Activated CD8-positive, alpha-beta T cell treated with anti-CD3 and anti-CD28 coated beads for 36 hours (primary cell): ENCODE measurements at regions not wholly inside any gene's neighbourhood (a gene's known extent, or its start where the extent isn't known, plus 50 kb on each side); places are given as distances from the start of the nearest gene placed in this dataset.

ENCODE experiments used
- ATAC-seq: fragments of 200-7000 bp; cut with Tn5 transposase; one replicate; pipeline ENCODE4 v1.10.0; 2021; ENCODE audit warnings: mild to moderate bottlenecking, moderate library complexity
- CTCF ChIA-PET: fragments of 350-600 bp; sonication (Branson Sonifier 250); formaldehyde crosslinking; loops from one replicate; lab custom pipeline; 2021; ENCODE audit warnings: antibody characterized with exemption; lab: Charles Lee
- POLR2A ChIA-PET: fragments of 350-600 bp; sonication (Branson Sonifier 250); formaldehyde crosslinking; loops from one replicate; lab custom pipeline; 2021; ENCODE audit warnings: antibody characterized with exemption; lab: Charles Lee
- DNase-seq: peaks from one replicate; pipeline ENCODE4 v3.0.0-alpha.2; 2020
- H3K27ac Mint-ChIP-seq: one replicate; pipeline ENCODE4 v1.8.0; 2021; ENCODE audit warnings: mild to moderate bottlenecking, mixed read lengths
- H3K27me3 Mint-ChIP-seq: one replicate; pipeline ENCODE4 v1.8.0; 2021; ENCODE audit warnings: mixed read lengths
- H3K36me3 Mint-ChIP-seq: one replicate; pipeline ENCODE4 v1.8.0; 2021; ENCODE audit warnings: low read depth, mixed read lengths
- H3K4me1 Mint-ChIP-seq: one replicate; pipeline ENCODE4 v1.8.0; 2021; ENCODE audit warnings: low read depth, mixed read lengths
- H3K4me3 Mint-ChIP-seq: one replicate; pipeline ENCODE4 v1.8.0; 2021; ENCODE audit warnings: mild to moderate bottlenecking, moderate library complexity, mixed read lengths
- H3K9me3 Mint-ChIP-seq: one replicate; pipeline ENCODE4 v1.8.0; 2021; ENCODE audit warnings: mixed read lengths
- intact Hi-C: fragments of 100-400 bp; cut with micrococcal nuclease; formaldehyde crosslinking; loops from one replicate; pipeline ENCODE4 v1.10.0; 2022
- TF ChIP-seq, protein P1 (sequence below): fragments of 200-600 bp; IDR thresholded peaks from one replicate; pipeline ENCODE4 v1.8.0; 2022; ENCODE audit warnings: antibody characterized with exemption, mild to moderate bottlenecking

DNA sequence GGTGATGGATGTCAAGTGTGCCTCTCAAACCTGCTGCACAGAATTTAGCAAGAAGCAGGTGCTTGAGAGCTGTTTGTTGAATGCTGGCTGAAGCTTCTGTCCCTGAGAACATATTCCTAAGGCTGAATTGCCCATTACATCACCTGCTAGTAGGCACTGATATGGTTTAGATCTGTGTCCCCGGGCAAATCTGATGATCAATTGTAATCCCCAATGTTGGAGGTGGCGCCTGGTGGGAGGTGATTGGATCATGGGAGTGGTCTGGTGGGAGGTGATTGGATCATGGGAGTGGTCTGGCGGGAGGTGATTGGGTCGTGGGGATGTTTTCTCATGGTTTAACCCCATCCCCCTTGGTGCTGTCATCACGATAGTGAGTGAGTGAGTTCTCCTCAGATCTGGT is 128.0 kb downstream of the HRH4 start:
- intact Hi-C loops: no loop called here
- Mint-ChIP-seq H3K27ac (no peak overlapping the region), H3K36me3 (no peaks in the 10 kb centered on the region), H3K9me3 (no peaks in the 10 kb centered on the region), H3K4me1 (no peaks in the 10 kb centered on the region), H3K27me3 (peaks cover 10% of the 10 kb centered on the region), H3K4me3 (no peak overlapping the region)
- POLR2A ChIA-PET: no interaction called here
- DNase-seq (no peak), ATAC-seq (no peak)
- TF ChIP-seq, protein P1, sequence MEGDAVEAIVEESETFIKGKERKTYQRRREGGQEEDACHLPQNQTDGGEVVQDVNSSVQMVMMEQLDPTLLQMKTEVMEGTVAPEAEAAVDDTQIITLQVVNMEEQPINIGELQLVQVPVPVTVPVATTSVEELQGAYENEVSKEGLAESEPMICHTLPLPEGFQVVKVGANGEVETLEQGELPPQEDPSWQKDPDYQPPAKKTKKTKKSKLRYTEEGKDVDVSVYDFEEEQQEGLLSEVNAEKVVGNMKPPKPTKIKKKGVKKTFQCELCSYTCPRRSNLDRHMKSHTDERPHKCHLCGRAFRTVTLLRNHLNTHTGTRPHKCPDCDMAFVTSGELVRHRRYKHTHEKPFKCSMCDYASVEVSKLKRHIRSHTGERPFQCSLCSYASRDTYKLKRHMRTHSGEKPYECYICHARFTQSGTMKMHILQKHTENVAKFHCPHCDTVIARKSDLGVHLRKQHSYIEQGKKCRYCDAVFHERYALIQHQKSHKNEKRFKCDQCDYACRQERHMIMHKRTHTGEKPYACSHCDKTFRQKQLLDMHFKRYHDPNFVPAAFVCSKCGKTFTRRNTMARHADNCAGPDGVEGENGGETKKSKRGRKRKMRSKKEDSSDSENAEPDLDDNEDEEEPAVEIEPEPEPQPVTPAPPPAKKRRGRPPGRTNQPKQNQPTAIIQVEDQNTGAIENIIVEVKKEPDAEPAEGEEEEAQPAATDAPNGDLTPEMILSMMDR: no peak
- CTCF ChIA-PET: interaction anchor here (1.0 to 1.4 kb wide), 2 partner anchors 11 to 103 kb away, joined by 3 read pairs; no protein-coding TSS in a partner anchor

DNA sequence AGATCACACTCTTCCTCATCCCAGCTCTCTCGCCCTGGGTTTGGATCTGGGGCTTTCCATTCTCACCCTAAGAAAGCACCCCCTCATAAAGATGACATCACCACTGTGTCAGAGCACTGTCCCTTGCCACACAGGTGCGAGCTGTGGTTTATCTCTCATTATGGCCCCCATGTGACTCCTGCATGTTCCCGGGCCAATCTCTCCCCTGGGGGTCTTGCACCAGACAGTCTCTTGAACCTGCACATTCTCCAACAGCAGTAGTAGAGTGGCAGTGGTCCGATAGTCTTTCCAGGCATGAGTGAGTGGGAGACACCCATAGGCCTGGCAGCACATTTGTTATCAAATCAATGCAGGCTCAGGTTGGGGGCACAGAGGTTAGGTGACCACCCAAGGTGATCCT is 130.5 kb downstream of the HRH4 start:
- ChIA-PET CTCF (no interaction called here), POLR2A (interaction anchor here (0.7 kb wide), 1 partner anchor 84 kb away, joined by 3 read pairs; no protein-coding TSS in a partner anchor)
- TF ChIP-seq, protein P1: no peak
- no peaks in the 10 kb centered on the region for H3K36me3 Mint-ChIP-seq
- no peaks in the 10 kb centered on the region for H3K9me3 Mint-ChIP-seq
- DNase-seq (no peak), ATAC-seq (no peak)
- no peaks in the 10 kb centered on the region for H3K4me1 Mint-ChIP-seq
- H3K4me3 Mint-ChIP-seq: no peak overlapping the region
- no peak overlapping the region for H3K27ac Mint-ChIP-seq
- intact Hi-C loops: no loop called here
- H3K27me3 Mint-ChIP-seq: peaks cover 5% of the 10 kb centered on the region

DNA sequence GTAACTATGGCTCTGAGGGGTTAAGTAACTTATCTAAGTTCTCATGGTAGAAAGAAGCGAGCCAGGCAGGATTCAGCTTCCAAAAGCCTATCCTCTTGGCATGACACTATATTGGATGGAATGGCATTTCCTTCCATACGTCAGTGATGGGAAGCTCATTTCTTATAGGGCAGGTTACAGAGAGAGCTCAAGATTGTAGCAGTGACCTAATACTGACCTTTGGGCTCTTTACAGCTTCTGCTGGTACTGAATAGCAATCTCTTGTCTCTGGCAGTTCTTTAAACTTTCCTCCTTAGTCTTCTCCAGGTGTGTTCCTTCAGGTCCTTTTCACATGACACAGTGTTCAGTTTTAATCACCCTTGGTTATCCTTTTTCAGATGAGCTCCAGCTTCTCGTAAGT is 133.0 kb downstream of the HRH4 start:
- Mint-ChIP-seq H3K4me3 (no peak overlapping the region), H3K27ac (no peak overlapping the region), H3K36me3 (no peaks in the 10 kb centered on the region), H3K4me1 (no peaks in the 10 kb centered on the region), H3K27me3 (peaks cover 5% of the 10 kb centered on the region), H3K9me3 (no peaks in the 10 kb centered on the region)
- CTCF ChIA-PET: interaction anchor here (0.8 to 1.8 kb wide), 2 partner anchors 79 to 133 kb away, joined by 3 to 7 read pairs; no protein-coding TSS in a partner anchor
- ATAC-seq (no peak), DNase-seq (no peak)
- TF ChIP-seq, protein P1: no peak
- POLR2A ChIA-PET: no interaction called here
- intact Hi-C loops: loop anchor here (2.0 kb wide), 1 partner anchor 49 kb away; no protein-coding TSS in a partner anchor

DNA sequence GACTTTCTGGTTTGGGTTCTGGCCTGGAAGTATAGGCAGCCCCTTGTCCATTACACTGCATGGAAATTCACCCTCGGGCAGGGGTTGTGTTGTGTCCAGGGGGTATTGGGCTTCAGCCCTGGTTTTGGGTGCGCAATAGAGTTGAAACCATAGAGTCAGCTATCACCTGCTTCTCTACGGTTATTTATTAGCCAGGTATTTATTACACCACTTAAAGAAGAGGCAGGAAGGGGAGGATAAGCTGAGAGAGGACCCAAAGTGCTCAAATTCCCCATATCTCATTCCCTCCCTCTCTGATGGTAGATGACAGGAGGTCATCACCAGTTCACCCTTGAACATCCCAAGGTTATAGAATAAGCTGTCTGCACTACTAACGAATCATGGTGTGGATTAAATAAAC is 133.4 kb downstream of the HRH4 start:
- H3K27me3 Mint-ChIP-seq: peaks cover 9% of the 10 kb centered on the region
- H3K4me3 Mint-ChIP-seq: no peak overlapping the region
- H3K27ac Mint-ChIP-seq: no peak overlapping the region
- ATAC-seq: no peak
- no peaks in the 10 kb centered on the region for H3K36me3 Mint-ChIP-seq
- POLR2A ChIA-PET: no interaction called here
- H3K4me1 Mint-ChIP-seq: no peaks in the 10 kb centered on the region
- intact Hi-C loops: loop anchor here (2.0 kb wide), 1 partner anchor 49 kb away; no protein-coding TSS in a partner anchor
- no peaks in the 10 kb centered on the region for H3K9me3 Mint-ChIP-seq
- TF ChIP-seq, protein P1: no peak
- CTCF ChIA-PET: interaction anchor here (0.8 to 1.8 kb wide), 2 partner anchors 80 to 133 kb away, joined by 3 to 7 read pairs; no protein-coding TSS in a partner anchor
- no peak for DNase-seq

DNA sequence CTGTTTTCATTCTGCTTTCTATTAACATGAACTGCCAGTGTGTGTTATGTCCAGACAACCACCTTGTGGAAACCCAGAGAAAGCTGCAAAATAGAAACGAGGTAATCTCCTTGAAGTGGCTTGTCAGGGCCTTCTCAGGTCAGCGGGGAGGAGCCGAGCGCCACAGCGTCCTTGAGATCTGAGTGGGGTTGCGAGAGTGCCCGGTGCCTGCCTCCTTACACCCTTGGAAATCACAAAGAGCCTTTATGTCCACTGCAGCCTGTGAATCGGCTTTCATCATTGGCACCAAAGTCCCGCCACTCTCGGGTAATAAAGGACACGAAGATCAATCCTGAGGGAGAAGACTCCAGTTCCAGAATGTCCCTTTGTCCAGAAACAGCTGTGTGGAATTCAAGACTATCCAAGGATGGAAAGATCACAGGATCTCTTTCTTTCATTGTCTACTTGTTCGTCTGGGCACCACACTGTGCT is 135.2 kb downstream of the HRH4 start:
- no peaks in the 10 kb centered on the region for H3K4me1 Mint-ChIP-seq
- H3K27me3 Mint-ChIP-seq: peaks cover 12% of the 10 kb centered on the region
- TF ChIP-seq, protein P1: no peak
- ATAC-seq: no peak
- H3K27ac Mint-ChIP-seq: no peak overlapping the region
- no peaks in the 10 kb centered on the region for H3K9me3 Mint-ChIP-seq
- no peak overlapping the region for H3K4me3 Mint-ChIP-seq
- ChIA-PET POLR2A (no interaction called here), CTCF (interaction anchor here (3.8 kb wide), 1 partner anchor 131 kb away, joined by 22 read pairs; no protein-coding TSS in a partner anchor)
- DNase-seq: no peak
- intact Hi-C loops: no loop called here
- H3K36me3 Mint-ChIP-seq: no peaks in the 10 kb centered on the region
